ENCODE measurements at regions not wholly inside any gene's neighbourhood (a gene's known extent, or its start where the extent isn't known, plus 50 kb on each side); places are given as distances from the start of the nearest gene placed in this dataset.

- TF ChIP-seq CTCF (IDR thresholded peaks at IDR 0.05) = no peak
- no peak for TF ChIP-seq POLR2A (IDR thresholded peaks at IDR 0.05)
Measured at GRCh38 chr1:82755671-82756070, 954.9 kb downstream of the ADGRL2 start.

All from adrenal gland (tissue), 5 donors.